Ammon's horn (tissue), 1 donor: ENCODE measurements at regions not wholly inside any gene's neighbourhood (a gene's known extent, or its start where the extent isn't known, plus 50 kb on each side); places are given as distances from the start of the nearest gene placed in this dataset.
A peak's percentile ranks its signal among the peaks of the same experiment; 100 is the strongest.
"Not testable (repeated sequence)": the region's sequence is repeated elsewhere in the genome, so short reads cannot be mapped to it uniquely, and the experiment has no call there.

Source experiments
- DNase-seq: peaks from one replicate; pipeline ENCODE4 v3.0.0-alpha.2; 2016; ENCODE audit warnings: low spot score

- DNase-seq, result no peak
These were observed 270.2 kb upstream of the CPHXL start for GRCh38 chr16:75996491-75996890.

- DNase-seq, result no peak
These were observed 271.3 kb upstream of the CPHXL start for GRCh38 chr16:75997606-75998005.

DNA sequence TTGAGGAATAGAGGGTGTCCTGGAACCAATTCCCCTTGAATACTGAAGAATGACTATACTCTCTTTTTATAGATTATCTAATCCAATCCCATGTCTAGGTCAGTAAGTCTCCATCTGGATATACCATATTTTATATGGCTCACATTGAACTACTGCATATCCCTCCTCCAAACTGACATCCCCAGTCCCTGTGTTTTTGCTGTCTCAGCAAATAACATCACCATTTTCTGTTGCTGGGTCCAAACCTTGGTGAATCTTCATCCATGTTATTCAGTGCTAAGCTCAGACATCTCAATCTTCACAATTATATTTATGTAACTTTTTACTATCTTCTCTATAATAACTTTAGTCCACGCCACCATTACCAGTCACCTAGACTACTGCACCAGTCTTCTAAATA lies 269.6 kb upstream of the CNTNAP4 start:
- no peak for DNase-seq

GRCh38 chr16:76023835-76024234 lies 253.4 kb upstream of the CNTNAP4 start:
- no peak for DNase-seq

GRCh38 chr16:76035689-76036088 lies 241.5 kb upstream of the CNTNAP4 start:
- DNase-seq, result no peak

GRCh38 chr16:76038097-76038496 lies 239.1 kb upstream of the CNTNAP4 start:
- no peak for DNase-seq

- no peak for DNase-seq
These were observed 224.5 kb upstream of the CNTNAP4 start for GRCh38 chr16:76052725-76053124.

- peak; percentile 16 for DNase-seq
These were observed 218.0 kb upstream of the CNTNAP4 start for GRCh38 chr16:76059186-76059585.

DNA sequence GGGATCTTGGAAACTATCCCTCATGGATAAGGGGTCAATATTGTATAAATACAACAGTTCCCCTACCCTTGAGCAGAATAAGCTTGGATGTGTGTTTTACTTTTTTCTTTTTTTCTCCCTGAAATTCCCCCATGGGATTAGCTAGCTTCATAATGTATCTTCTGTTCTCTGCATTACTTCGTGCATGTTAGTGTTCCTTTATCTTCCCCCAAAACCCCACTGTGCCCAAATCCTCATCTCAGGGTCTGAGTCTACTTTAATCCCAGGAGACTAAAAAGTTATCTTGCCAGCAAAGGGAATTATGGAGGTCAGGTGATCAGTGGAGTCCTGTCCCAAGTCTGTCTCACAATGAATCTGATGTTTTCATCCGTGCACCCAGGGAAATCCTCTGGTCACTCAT lies 217.5 kb upstream of the CNTNAP4 start:
- DNase-seq, result no peak

- no peak for DNase-seq
These were observed 205.5 kb upstream of the CNTNAP4 start for GRCh38 chr16:76071690-76072089.

- DNase-seq, result peak; percentile 5
These were observed 195.2 kb upstream of the CNTNAP4 start for GRCh38 chr16:76081967-76082366.

- no peak for DNase-seq
These were observed 170.6 kb upstream of the CNTNAP4 start for GRCh38 chr16:76106647-76107046.

- DNase-seq, result no peak
These were observed 168.7 kb upstream of the CNTNAP4 start for GRCh38 chr16:76108460-76108859.

GRCh38 chr16:76114681-76115080 lies 162.5 kb upstream of the CNTNAP4 start:
- DNase-seq, result peak; percentile 52

DNA sequence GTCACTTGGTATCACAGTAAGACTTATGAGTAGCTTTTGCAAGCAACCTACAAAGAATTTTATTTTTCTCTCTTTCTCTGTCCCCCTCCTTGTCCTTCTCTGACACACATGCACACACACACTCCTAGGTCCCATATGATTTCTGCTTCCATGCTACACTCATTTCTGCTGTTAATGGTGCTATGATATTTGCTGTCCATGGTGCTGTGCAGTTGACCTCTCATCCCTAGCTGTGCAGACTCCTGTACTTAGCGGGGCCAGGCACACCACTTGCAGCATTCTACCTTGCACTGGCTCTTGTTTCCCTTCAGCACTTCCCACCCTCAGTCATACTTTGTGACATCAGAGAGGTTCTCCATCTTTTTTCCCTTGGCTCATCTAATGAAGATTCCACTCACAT lies 158.9 kb upstream of the CNTNAP4 start:
- no peak for DNase-seq

GRCh38 chr16:76121636-76122035 lies 155.6 kb upstream of the CNTNAP4 start:
- DNase-seq, result peak; percentile 16

- DNase-seq, result no peak
These were observed 153.2 kb upstream of the CNTNAP4 start for GRCh38 chr16:76123966-76124365.

DNA sequence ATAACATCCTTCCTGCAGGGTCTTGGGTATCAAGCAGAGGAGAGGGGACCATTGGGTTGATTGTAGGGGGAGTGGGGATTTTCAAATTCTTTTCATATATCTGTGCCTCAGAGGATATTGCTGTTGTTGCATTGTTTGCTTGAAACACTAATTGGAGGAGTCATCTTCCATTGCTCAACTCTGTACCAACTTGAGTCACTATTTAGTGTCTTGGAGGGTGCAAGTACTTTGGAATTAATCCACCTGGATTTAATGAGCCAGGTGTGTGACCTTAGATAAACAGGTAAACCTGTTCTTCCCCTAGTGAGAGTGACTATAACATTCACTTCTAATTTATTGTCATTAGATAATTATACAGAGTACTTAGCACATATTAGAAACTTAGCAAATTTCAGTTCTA lies 151.3 kb upstream of the CNTNAP4 start:
- no peak for DNase-seq

- DNase-seq, result not testable (repeated sequence)
These were observed 139.1 kb upstream of the CNTNAP4 start for GRCh38 chr16:76138056-76138455.

- DNase-seq, result no peak
These were observed 119.6 kb upstream of the CNTNAP4 start for GRCh38 chr16:76157629-76158028.

GRCh38 chr16:76162046-76162445 lies 115.2 kb upstream of the CNTNAP4 start:
- DNase-seq, result peak; percentile 21

DNA sequence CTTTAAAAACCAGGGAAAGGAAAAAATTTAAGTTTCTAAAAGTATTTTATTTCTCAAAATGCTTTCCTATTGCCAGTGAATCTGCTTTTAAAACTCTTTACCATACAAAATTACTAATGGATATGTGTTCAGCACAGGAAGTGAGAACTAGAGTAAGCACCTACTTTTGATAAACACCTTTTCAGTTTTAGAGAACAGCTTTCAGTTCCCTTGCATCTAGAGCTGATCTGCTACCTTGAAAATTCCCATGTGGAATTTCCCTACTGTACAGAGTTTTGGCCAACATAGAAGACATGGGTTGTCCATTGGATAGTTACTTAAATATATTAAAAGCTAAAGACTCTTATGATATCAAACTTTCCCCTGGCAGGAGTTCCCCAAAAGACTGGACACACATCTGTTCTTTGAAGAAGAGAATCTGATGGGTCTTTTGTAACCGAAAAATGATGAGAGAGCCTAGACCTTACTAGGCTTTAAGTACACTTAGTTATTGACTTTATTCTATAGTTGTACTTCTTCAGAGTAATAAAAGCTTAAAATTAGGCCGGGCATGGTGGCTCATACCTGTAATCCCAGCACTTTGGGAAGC lies 112.1 kb upstream of the CNTNAP4 start:
- no peak for DNase-seq

DNA sequence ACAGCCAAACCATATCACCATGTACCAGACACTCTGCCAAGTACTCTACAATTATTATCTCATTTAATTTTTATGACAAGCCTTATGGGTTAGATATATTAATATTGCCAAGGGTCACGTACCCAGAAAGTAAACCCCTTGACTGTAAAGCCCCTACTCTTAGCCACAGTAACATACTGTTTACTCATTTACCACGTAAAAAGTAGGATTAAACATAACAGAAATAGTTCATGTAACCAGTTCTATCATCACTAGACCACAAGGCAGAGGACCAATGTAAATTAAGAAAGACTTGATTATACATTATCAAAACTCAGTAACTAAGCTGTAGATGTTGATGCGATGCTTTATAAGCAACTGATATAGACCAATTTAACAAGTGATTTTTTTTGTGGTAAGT lies 101.5 kb upstream of the CNTNAP4 start:
- no peak for DNase-seq

DNA sequence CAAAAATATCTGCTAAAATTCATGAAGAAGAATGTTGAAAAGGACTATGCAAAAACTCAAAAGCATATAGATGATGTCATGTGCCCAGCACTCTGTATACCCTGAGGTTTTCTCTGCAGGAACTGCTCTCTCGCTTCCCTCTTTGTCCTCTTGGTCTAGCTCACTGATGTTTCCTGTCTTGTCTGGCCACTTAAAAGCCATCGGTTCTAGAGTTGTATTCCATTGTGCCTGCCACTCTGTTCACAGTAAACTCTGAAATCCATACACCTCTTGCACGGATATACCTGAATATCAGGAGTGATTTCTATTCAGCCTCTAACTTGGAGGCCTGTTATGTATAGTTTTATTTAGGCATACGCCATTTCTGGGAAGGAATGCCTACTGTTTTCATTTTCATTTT lies 101.0 kb upstream of the CNTNAP4 start:
- no peak for DNase-seq

DNA sequence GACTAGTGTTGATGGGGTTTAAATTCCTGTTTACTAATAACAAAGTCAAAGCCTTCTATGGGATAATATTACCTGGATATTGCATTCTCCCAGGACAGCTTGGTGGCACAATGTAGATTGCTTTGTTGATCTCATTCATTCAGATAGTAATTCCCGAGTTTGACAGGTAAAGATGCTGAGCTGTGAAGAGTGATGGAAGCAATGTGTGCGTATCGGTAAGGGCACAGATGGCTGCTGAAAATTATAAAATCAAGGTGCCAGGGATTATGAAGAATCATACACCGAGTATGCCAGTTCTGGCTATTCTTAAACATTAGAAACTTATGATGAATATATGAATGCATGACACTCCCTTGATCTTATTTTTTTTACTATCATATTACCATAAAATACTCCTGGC lies 100.6 kb upstream of the CNTNAP4 start:
- DNase-seq, result no peak
